GM19438 (cell line): ENCODE measurements at regions not wholly inside any gene's neighbourhood (a gene's known extent, or its start where the extent isn't known, plus 50 kb on each side); places are given as distances from the start of the nearest gene placed in this dataset.

Experiments
- ATAC-seq: cut with Tn5 transposase; IDR thresholded peaks from one replicate; pipeline ENCODE4 v1.9.1; 2021; ENCODE audit warnings: low read depth; ENCODE audit not compliant: unreplicated experiment

- no peak for ATAC-seq
Measured at GRCh38 chr13:88526186-88526852, 855.1 kb downstream of the SLITRK5 start.

- ATAC-seq, result no peak
Measured at GRCh38 chr13:88526853-88527215, 855.7 kb downstream of the SLITRK5 start.

DNA sequence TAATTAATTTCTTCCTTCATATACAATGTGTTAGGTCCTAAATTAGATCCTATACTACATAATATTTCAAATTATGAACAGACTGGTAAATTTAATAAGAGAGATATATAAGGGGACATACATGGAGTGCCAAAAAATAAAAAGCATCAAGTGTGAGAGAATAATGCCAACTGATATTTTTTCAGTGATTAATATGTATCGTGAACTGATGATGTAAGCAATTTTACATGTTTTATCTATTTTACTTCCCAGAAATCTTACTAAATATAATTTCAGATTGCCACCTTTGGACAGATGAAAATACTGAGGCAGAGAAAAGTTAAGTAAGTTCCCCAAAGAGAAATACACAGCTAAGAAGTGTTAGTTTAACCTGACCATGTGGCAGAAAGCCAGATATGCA, 870.8 kb downstream of the SLITRK5 start:
- ATAC-seq, result no peak

- no peak for ATAC-seq
Measured at GRCh38 chr13:88544836-88545235, 873.7 kb downstream of the SLITRK5 start.

GRCh38 chr13:88552966-88553365, 881.8 kb downstream of the SLITRK5 start:
- ATAC-seq, result no peak

DNA sequence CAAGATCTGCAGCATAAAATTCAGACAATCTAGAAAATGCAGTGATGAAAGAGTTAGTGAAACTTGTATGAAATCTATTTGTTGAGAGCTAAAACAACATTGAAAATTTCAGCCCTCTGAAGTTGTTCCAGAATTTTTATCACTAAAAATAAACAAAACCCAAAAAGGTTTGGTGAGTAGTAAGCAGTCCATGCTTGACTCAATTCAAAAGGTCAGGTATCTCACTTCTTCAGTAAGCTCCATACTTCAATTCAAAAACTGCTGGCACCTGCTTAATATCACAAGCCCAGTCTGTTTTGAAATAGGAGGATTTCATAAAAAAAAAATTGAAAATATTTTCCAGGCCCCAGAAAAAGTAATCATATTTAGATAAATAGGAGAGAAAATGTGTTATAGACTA, 894.4 kb downstream of the SLITRK5 start:
- no peak for ATAC-seq

DNA sequence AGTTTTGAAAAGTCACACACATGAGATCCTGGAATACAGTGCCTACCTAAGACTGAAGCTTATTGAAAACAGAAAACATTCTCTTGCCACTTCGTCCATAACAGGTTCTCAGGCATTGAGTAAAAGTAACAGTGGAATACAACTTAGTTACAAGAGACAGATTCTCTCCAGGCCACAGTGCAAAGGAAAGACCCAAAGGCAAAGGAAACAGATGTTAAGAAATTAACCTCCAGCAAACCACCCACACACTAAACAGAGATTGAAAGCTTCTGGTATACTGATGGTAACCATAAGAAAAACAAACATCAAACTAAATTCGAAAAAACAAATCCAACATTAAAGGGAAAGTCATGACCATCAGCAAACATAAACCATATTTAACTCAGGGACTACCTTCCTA, 914.7 kb downstream of the SLITRK5 start:
- ATAC-seq, result no peak

DNA sequence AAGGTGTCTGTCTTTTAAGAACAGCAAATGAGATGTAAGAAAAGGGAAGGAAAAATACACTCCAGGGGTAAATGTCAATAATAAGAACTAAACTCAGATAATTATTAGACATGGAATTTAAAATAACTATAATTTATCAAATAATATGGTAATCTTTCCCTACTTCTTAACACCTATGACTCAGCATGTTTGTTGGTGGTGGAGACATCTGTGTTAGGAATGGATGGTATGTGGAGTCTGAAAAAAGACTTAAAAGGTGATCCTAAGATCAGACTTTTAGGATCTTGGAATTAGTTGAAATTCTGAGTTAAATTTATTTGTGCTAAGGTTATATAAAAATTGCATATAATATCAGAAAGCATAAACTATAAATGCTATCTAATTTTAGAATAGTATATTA, 915.1 kb downstream of the SLITRK5 start:
- no peak for ATAC-seq

DNA sequence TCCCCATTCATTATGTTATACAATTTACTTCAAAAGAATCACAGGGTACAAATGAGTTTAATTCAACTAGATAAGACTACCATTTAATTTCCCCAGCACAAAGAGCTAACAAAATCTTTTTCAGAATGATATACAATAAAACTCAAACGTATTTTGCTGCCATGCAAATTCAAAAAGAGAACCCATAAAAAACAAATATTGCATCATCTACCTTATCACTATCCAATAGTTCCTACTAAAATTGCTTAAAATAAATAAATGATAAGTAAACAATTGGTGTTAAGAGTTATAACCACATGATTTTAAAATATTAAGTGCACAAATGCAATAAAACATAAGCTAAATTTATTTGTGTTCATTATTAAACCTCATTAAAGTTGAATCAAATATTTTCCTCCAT, 919.4 kb downstream of the SLITRK5 start:
- no peak for ATAC-seq

GRCh38 chr13:88592105-88592504, 920.9 kb downstream of the SLITRK5 start:
- no peak for ATAC-seq

- ATAC-seq, result no peak
Measured at GRCh38 chr13:88601949-88602348, 930.8 kb downstream of the SLITRK5 start.

DNA sequence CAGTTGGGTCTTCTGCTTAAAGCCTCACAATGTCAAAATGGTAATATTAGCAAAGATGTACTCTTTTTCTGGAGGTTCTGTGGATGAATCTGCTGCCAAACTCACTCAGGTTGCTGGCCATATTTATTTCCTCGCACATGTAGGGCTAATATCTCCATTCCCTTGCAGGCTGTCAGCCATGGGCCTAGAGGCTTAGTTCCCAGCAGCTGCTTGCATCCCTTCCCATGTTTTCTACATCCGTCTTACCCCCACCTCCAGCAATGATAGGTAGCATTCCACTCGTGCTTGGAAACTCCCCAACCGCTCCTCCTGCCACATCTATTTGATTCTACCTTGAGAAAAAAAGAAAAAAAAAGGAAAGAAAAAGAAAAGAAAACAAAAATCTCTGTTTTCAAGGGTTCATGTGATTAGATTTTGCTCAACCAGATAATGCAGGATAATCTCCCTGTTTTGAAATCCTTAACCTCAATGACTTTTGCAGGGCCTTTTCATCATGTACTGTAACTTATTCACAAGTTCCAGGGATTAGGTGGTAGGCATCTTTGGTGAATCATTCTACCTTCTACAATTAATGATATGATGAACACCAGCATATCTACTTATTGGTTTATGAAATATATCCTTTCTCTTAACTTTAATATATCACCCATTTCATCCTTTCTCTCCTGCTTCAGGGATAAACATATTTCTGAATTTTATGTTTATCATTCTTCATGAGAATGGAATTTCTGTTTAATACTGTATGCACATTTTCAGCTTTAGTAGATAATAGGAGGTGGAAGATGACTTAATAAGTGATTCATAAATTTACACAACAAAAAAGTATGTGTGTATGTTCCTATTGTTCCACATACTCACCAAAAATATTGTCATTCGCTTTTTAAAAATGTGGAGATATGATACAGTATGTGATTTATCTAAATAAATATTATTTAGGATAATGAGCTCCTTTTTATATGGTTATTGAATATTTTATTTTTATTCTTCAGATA, 931.9 kb downstream of the SLITRK5 start:
- no peak for ATAC-seq

- no peak for ATAC-seq
Measured at GRCh38 chr13:88617176-88617575, 946.0 kb downstream of the SLITRK5 start.

GRCh38 chr13:88622362-88622973, 951.3 kb downstream of the SLITRK5 start:
- no peak for ATAC-seq

DNA sequence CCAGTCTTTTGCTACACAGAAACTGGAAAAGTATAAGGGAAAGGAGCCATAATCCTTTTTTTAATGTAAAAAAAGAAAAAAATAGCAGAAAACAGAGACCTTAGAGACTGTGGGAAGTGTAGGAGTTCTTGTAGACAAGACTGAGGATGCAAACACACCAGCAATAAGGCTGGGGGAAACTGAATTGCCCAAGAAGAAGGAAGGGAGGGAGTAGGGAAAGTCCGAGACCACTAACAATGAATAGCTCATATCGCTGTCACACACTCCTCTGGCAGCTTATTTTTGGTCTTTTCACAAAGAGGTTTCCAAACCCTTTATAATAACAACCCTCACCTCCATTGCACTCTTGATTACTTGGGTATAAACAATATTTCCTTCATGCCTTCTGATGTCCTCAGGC, 952.0 kb downstream of the SLITRK5 start:
- no peak for ATAC-seq

DNA sequence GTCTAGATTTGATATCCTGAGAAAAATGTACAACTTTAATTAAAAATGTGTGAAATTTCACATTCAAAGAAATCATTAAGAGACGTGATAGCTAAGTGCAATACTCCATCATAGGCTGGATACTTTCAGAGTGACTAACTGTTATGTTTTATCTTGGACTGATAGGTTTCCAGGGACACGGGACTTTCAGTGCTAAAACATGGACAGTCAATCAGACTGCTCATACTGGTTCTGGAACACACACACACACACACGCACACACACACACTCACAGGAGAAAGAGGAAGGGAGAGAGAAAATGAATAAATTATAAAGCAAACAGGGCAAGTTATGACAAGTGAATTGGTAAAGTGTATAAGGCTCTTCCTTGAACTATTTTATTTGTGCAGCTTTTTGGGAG, 955.9 kb downstream of the SLITRK5 start:
- no peak for ATAC-seq

GRCh38 chr13:88628882-88629281, 957.7 kb downstream of the SLITRK5 start:
- no peak for ATAC-seq

GRCh38 chr13:88637935-88638334, 966.8 kb downstream of the SLITRK5 start:
- ATAC-seq, result no peak

GRCh38 chr13:88643233-88643632, 972.1 kb downstream of the SLITRK5 start:
- no peak for ATAC-seq

DNA sequence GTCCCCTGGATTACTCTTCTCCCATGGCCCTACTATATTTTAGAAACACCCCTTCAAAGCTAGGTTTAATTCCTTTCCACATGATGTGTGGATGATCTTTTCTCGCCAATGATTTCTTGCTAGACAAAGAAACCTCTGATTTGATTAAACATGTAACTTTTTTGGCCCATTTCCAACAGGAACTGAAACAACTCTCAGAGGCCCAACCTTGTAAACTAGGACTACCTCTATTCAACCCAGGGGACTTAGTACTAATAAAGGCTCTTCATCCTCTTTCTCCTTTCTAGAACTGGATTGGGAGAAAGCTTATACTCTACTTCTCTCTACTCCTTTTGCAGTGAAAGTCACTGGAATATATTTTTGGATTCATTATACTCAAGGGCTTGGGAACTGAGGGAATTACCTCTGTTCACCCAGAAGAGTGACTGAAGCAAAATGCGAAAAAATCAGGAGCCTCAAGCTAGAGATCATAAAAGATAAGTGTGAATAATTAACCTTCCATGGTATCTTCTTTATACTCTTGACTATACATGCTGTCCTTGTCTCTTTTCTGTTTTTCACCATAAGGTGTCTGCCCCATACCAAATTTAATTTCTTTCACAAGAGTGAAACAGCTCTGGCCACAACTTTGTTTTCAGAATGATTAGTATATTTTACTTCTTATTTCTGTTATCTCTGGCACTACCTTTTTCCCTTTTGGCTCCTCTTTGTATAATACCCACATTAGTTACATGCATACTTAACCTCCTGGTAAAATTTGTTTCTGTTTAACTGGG, 977.6 kb downstream of the SLITRK5 start:
- no peak for ATAC-seq

DNA sequence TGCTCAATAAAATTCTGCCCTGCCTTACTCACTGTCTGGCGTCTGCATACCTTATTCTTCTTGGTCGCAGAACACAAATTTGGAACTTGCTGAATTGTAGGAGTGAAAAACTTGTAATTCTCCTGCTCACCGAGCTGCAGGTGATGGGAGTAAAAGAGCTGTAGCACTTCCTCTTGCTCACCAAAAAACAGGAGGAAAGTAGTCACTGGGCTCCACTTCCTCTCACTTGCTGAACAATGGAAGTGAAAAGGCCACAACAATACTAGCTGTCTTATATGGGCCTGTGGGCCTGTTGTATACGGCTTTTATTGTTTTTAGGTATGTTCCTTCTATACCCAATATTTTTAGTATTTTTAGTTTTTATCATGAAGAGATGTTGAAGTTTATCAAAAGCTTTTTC, 978.7 kb downstream of the SLITRK5 start:
- ATAC-seq, result no peak
